HG02678 (cell line): ENCODE measurements at regions not wholly inside any gene's neighbourhood (a gene's known extent, or its start where the extent isn't known, plus 50 kb on each side); places are given as distances from the start of the nearest gene placed in this dataset.

Source experiments
- ATAC-seq: cut with Tn5 transposase; IDR thresholded peaks from one replicate; pipeline ENCODE4 v1.9.1; 2021; ENCODE audit warnings: mild to moderate bottlenecking, moderate library complexity; ENCODE audit not compliant: unreplicated experiment

GRCh38 chr5:54621709-54622108 is 104.2 kb downstream of the SNX18 start:
- no peak for ATAC-seq

GRCh38 chr5:54621048-54621447 is 103.5 kb downstream of the SNX18 start:
- no peak for ATAC-seq

- ATAC-seq: no peak
These were observed 102.8 kb downstream of the SNX18 start for GRCh38 chr5:54620141-54620933.

GRCh38 chr5:54619731-54620130 is 102.2 kb downstream of the SNX18 start:
- ATAC-seq: no peak

GRCh38 chr5:54616518-54617220 is 99.1 kb downstream of the SNX18 start:
- ATAC-seq: no peak

- no peak for ATAC-seq
These were observed 98.5 kb downstream of the SNX18 start for GRCh38 chr5:54616031-54616430.

GRCh38 chr5:54615381-54615780 is 97.8 kb downstream of the SNX18 start:
- no peak for ATAC-seq

- no peak for ATAC-seq
These were observed 95.2 kb downstream of the SNX18 start for GRCh38 chr5:54612711-54613110.

- no peak for ATAC-seq
These were observed 93.9 kb downstream of the SNX18 start for GRCh38 chr5:54611290-54611951.

- peak; percentile 93 for ATAC-seq
These were observed 92.8 kb downstream of the SNX18 start for GRCh38 chr5:54610197-54610944.

GRCh38 chr5:54608423-54609085 is 91.0 kb downstream of the SNX18 start:
- no peak for ATAC-seq

GRCh38 chr5:54607006-54607405 is 89.4 kb downstream of the SNX18 start:
- no peak for ATAC-seq

GRCh38 chr5:54603372-54603771 is 85.8 kb downstream of the SNX18 start:
- no peak for ATAC-seq

- ATAC-seq: no peak
These were observed 84.9 kb downstream of the SNX18 start for GRCh38 chr5:54602475-54602874.

GRCh38 chr5:54601411-54602230 is 84.1 kb downstream of the SNX18 start:
- no peak for ATAC-seq
